PFSK-1 (cell line): ENCODE measurements at regions not wholly inside any gene's neighbourhood (a gene's known extent, or its start where the extent isn't known, plus 50 kb on each side); places are given as distances from the start of the nearest gene placed in this dataset.
A peak's percentile ranks its signal among the peaks of the same experiment; 100 is the strongest.

Experiments
- FOXP2 ChIP-seq: optimal IDR thresholded peaks from 2 replicates; pipeline ENCODE3; 2011; ENCODE audit warnings: borderline replicate concordance, control low read depth, inconsistent platforms; ENCODE audit not compliant: insufficient read depth; ENCODE audit errors: extremely low read length, extremely low read depth
- POLR2AphosphoS5 ChIP-seq: IDR thresholded peaks from 2 replicates; pipeline ENCODE4 v1.6.1; 2012; ENCODE audit warnings: low read depth, mild to moderate bottlenecking, control low read depth, low read length, moderate library complexity
- REST ChIP-seq, 2 experiments: IDR thresholded peaks; 2 replicates each; pipeline versions ENCODE4 v1.6.1 to v1.8.0; 2011 to 2012; ENCODE audit warnings: low read depth in 2 of 2, low read length in 2 of 2, control low read depth in 1 of 2, inconsistent platforms in 1 of 2, mild to moderate bottlenecking in 1 of 2, moderate library complexity in 1 of 2; ENCODE audit not compliant: insufficient read depth in 1 of 2
- SIN3A ChIP-seq: IDR thresholded peaks from 2 replicates; pipeline ENCODE4 v1.6.1; 2012; ENCODE audit warnings: mild to moderate bottlenecking, low read length, moderate library complexity, borderline replicate concordance; ENCODE audit not compliant: insufficient read depth
- TAF1 ChIP-seq: IDR thresholded peaks from 2 replicates; pipeline ENCODE4 v1.6.1; 2012; ENCODE audit warnings: low read length, control low read depth, borderline replicate concordance; ENCODE audit not compliant: insufficient read depth

GRCh38 chr15:92809064-92809879, 90.9 kb upstream of the CHD2 start:
- TF ChIP-seq POLR2AphosphoS5 (peak; percentile 76), REST (IDR thresholded peaks at IDR 0.05; ENCODE audit: insufficient read depth in 1 of 2, low read depth in 2 of 2, low read length in 2 of 2) (peak in 1 of 2 experiments; percentile 32; a peak in 2 of 4 replicates), FOXP2 (peak; percentile 100), SIN3A (peak; percentile 92), TAF1 (peak; percentile 74)

GRCh38 chr15:92809880-92810361, 90.2 kb upstream of the CHD2 start:
- TF ChIP-seq REST (IDR thresholded peaks at IDR 0.05; ENCODE audit: insufficient read depth in 1 of 2, low read depth in 2 of 2, low read length in 2 of 2): peak; percentile 54 to 83; a peak in 3 of 4 replicates
- TF ChIP-seq FOXP2: no peak
- no peak for TF ChIP-seq TAF1
- peak; percentile 13; the same call in 1 of the 2 replicates for TF ChIP-seq SIN3A
- TF ChIP-seq POLR2AphosphoS5: no peak

- TF ChIP-seq TAF1: no peak
- TF ChIP-seq POLR2AphosphoS5: peak; percentile 75
Measured at GRCh38 chr15:92810418-92811138, 89.5 kb upstream of the CHD2 start.

GRCh38 chr15:92811148-92811913, 88.8 kb upstream of the CHD2 start:
- TF ChIP-seq POLR2AphosphoS5 (no peak), TAF1 (no peak), FOXP2 (no peak), REST (IDR thresholded peaks at IDR 0.05; ENCODE audit: insufficient read depth in 1 of 2, low read depth in 2 of 2, low read length in 2 of 2) (no peak), SIN3A (no peak)

GRCh38 chr15:92812271-92812670, 87.9 kb upstream of the CHD2 start:
- TF ChIP-seq TAF1 (no peak), POLR2AphosphoS5 (no peak), SIN3A (no peak), REST (IDR thresholded peaks at IDR 0.05; ENCODE audit: insufficient read depth in 1 of 2, low read depth in 2 of 2, low read length in 2 of 2) (no peak), FOXP2 (no peak)
